Fibroblast of lung (primary cell): ENCODE measurements at regions not wholly inside any gene's neighbourhood (a gene's known extent, or its start where the extent isn't known, plus 50 kb on each side); places are given as distances from the start of the nearest gene placed in this dataset.
"Not testable (repeated sequence)": the region's sequence is repeated elsewhere in the genome, so short reads cannot be mapped to it uniquely, and the experiment has no call there.

Experiments
- CTCF ChIP-seq, 2 donors: IDR thresholded peaks in 1 of 2; conservative IDR thresholded peaks in 1 of 2; 1 replicate in 1 of 2; 2 replicates in 1 of 2; pipeline ENCODE4 v1.5.1; 2011 to 2012; ENCODE audit warnings: low read length in 2 of 2, control low read depth in 1 of 2, inconsistent platforms in 1 of 2, low read depth in 1 of 2, mild to moderate bottlenecking in 1 of 2
- EZH2 ChIP-seq: IDR thresholded peaks from 2 replicates; pipeline ENCODE4 v1.5.1; 2012; ENCODE audit warnings: low read length, control low read depth, mild to moderate bottlenecking; ENCODE audit errors: missing control alignments

GRCh38 chrY:26360472-26360871, 738.6 kb downstream of the CDY1 start:
- TF ChIP-seq EZH2; CTCF (conservative IDR thresholded peaks at IDR 0.05 in 1 of 2, IDR thresholded peaks at IDR 0.05 in 1 of 2; ENCODE audit: low read depth in 1 of 2, low read length in 2 of 2): not testable (repeated sequence)
